Uterus (tissue), 2 donors: ENCODE measurements at regions not wholly inside any gene's neighbourhood (a gene's known extent, or its start where the extent isn't known, plus 50 kb on each side); places are given as distances from the start of the nearest gene placed in this dataset.

Experiments used
- CTCF ChIP-seq, 4 experiments: fragments of 200-600 bp in 2 of 4; fragments of 450-650 bp in 2 of 4; sonication (generic) in 2 of 4; IDR thresholded peaks; one replicate each; pipeline ENCODE4 v1.5.1; 2016 to 2019; ENCODE audit warnings: antibody characterized with exemption in 4 of 4, mild to moderate bottlenecking in 2 of 4, moderate library complexity in 1 of 4
- POLR2A ChIP-seq, 2 donors: fragments of 450-650 bp; IDR thresholded peaks; one replicate each; pipeline ENCODE4 v1.6.1; 2016; ENCODE audit warnings: antibody characterized with exemption in 2 of 2, mild to moderate bottlenecking in 1 of 2, moderate library complexity in 1 of 2

- TF ChIP-seq CTCF (IDR thresholded peaks at IDR 0.05) (no peak), POLR2A (IDR thresholded peaks at IDR 0.05) (no peak)
These were observed 82.7 kb upstream of the CDYL2 start for GRCh38 chr16:80887062-80887461.
